Retinal pigment epithelial cell (primary cell): ENCODE measurements at regions not wholly inside any gene's neighbourhood (a gene's known extent, or its start where the extent isn't known, plus 50 kb on each side); places are given as distances from the start of the nearest gene placed in this dataset.

Source experiments
- DNase-seq: peaks from one replicate; pipeline ENCODE4 v3.0.0-alpha.2; 2010; ENCODE audit warnings: low read depth
- H3K4me3 ChIP-seq: 2 replicates; pipeline ENCODE4 v1.5.1; 2011; ENCODE audit warnings: mild to moderate bottlenecking, low read length, control low read depth, moderate library complexity
- CTCF ChIP-seq: conservative IDR thresholded peaks from 2 replicates; pipeline ENCODE4 v1.5.1; 2011; ENCODE audit warnings: low read depth, low read length, control low read depth, inconsistent platforms

- no peak overlapping the region for H3K4me3 ChIP-seq
- DNase-seq: no peak
- no peak for TF ChIP-seq CTCF
These were observed 239.9 kb downstream of the SPTSSA start for GRCh38 chr14:34222122-34222521.

GRCh38 chr14:34220921-34221320, 241.1 kb downstream of the SPTSSA start:
- DNase-seq: no peak
- no peak overlapping the region for H3K4me3 ChIP-seq
- TF ChIP-seq CTCF: no peak

- H3K4me3 ChIP-seq: no peak overlapping the region
- no peak for DNase-seq
- TF ChIP-seq CTCF: no peak
These were observed 241.7 kb downstream of the SPTSSA start for GRCh38 chr14:34220378-34220706.

- H3K4me3 ChIP-seq: no peak overlapping the region
- no peak for TF ChIP-seq CTCF
- DNase-seq: no peak
These were observed 242.2 kb downstream of the SPTSSA start for GRCh38 chr14:34219661-34220377.

- H3K4me3 ChIP-seq: no peak overlapping the region
- no peak for DNase-seq
- TF ChIP-seq CTCF: no peak
These were observed 243.2 kb downstream of the SPTSSA start for GRCh38 chr14:34218881-34219280.

- DNase-seq: no peak
- H3K4me3 ChIP-seq: no peak overlapping the region
- TF ChIP-seq CTCF: no peak
These were observed 247.1 kb downstream of the SPTSSA start for GRCh38 chr14:34214961-34215360.

GRCh38 chr14:34213332-34213731, 248.7 kb downstream of the SPTSSA start:
- H3K4me3 ChIP-seq: no peak overlapping the region
- no peak for DNase-seq
- no peak for TF ChIP-seq CTCF
